HG03457 (cell line): ENCODE measurements at regions not wholly inside any gene's neighbourhood (a gene's known extent, or its start where the extent isn't known, plus 50 kb on each side); places are given as distances from the start of the nearest gene placed in this dataset.

Source experiments
- ATAC-seq: cut with Tn5 transposase; IDR thresholded peaks from one replicate; pipeline ENCODE4 v1.9.1; 2021; ENCODE audit warnings: moderate number of reproducible peaks; ENCODE audit not compliant: unreplicated experiment

GRCh38 chr13:50588491-50589130, 254.9 kb downstream of the DLEU7 start:
- ATAC-seq, result no peak

GRCh38 chr13:50589139-50589538, 254.4 kb downstream of the DLEU7 start:
- no peak for ATAC-seq

- ATAC-seq, result no peak
Observed at GRCh38 chr13:50589651-50590054, 253.8 kb downstream of the DLEU7 start.

GRCh38 chr13:50592412-50593155, 250.9 kb downstream of the DLEU7 start:
- no peak for ATAC-seq

- no peak for ATAC-seq
Observed at GRCh38 chr13:50593207-50593606, 250.3 kb downstream of the DLEU7 start.

GRCh38 chr13:50594276-50595051, 249.0 kb downstream of the DLEU7 start:
- ATAC-seq, result peak; percentile 80

- no peak for ATAC-seq
Observed at GRCh38 chr13:50595196-50595595, 248.3 kb downstream of the DLEU7 start.

GRCh38 chr13:50596156-50596555, 247.3 kb downstream of the DLEU7 start:
- no peak for ATAC-seq

- ATAC-seq, result no peak
Observed at GRCh38 chr13:50596776-50597203, 246.7 kb downstream of the DLEU7 start.

GRCh38 chr13:50598338-50598737, 245.2 kb downstream of the DLEU7 start:
- ATAC-seq, result no peak

- ATAC-seq, result no peak
Observed at GRCh38 chr13:50599046-50599445, 244.4 kb downstream of the DLEU7 start.

GRCh38 chr13:50599927-50600326, 243.6 kb downstream of the DLEU7 start:
- no peak for ATAC-seq

GRCh38 chr13:50608370-50608769, 235.1 kb downstream of the DLEU7 start:
- no peak for ATAC-seq

- no peak for ATAC-seq
Observed at GRCh38 chr13:50609011-50609410, 234.5 kb downstream of the DLEU7 start.

GRCh38 chr13:50610238-50610637, 233.3 kb downstream of the DLEU7 start:
- no peak for ATAC-seq

- no peak for ATAC-seq
Observed at GRCh38 chr13:50611117-50611781, 232.2 kb downstream of the DLEU7 start.

GRCh38 chr13:50612717-50613116, 230.8 kb downstream of the DLEU7 start:
- ATAC-seq, result no peak

- ATAC-seq, result no peak
Observed at GRCh38 chr13:50613356-50613831, 230.1 kb downstream of the DLEU7 start.

- ATAC-seq, result no peak
Observed at GRCh38 chr13:50615234-50615633, 228.3 kb downstream of the DLEU7 start.

- ATAC-seq, result no peak
Observed at GRCh38 chr13:50616101-50616500, 227.4 kb downstream of the DLEU7 start.

- ATAC-seq, result no peak
Observed at GRCh38 chr13:50617134-50617721, 226.3 kb downstream of the DLEU7 start.
